Dermis blood vessel endothelial cell (primary cell): ENCODE measurements at regions not wholly inside any gene's neighbourhood (a gene's known extent, or its start where the extent isn't known, plus 50 kb on each side); places are given as distances from the start of the nearest gene placed in this dataset.
A peak's percentile ranks its signal among the peaks of the same experiment; 100 is the strongest.
"Not testable (repeated sequence)": the region's sequence is repeated elsewhere in the genome, so short reads cannot be mapped to it uniquely, and the experiment has no call there.

ENCODE experiments used
- DNase-seq: peaks from one replicate; pipeline ENCODE4 v3.0.0; 2010

DNA sequence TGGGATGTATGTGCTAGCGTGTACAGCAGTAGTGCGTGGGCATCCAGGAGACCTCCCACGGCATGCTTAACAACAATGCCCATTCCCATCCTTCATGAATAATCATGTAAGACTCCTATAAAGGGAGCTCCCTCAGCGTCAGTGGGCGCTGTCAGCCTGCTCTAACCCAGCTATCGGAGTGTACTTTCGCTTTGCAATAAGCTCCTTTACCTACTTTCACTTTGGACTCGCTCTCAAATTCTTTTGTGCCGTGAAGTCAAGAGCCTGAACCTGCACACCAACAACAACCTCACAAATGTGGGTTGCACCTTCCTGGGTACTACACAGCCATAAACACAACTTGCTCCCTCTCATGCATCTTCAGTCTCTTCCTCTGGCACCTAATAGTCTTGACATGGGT, 114.8 kb upstream of the PAXBP1 start:
- DNase-seq = no peak

GRCh38 chr21:32887026-32887425, 115.5 kb upstream of the PAXBP1 start:
- DNase-seq = no peak

DNA sequence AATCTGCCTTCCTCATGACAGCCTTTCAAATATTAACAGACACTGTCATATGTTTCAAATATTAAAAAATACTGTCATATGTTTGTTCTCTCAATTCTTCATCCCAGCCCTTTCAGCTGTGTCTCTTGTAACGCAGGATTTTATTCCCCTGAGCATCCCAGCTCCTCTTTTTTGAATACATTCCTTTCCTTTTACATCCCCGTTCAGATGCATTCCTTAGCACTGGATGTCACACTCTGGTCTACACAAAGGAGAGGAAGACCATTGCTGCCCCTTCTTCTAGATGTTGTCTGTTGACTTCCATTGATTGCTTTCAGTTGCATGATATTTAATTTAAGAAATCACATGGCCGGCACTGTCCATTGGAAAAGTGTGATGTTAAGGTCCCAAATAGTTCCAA, 117.4 kb upstream of the PAXBP1 start:
- no peak for DNase-seq

DNA sequence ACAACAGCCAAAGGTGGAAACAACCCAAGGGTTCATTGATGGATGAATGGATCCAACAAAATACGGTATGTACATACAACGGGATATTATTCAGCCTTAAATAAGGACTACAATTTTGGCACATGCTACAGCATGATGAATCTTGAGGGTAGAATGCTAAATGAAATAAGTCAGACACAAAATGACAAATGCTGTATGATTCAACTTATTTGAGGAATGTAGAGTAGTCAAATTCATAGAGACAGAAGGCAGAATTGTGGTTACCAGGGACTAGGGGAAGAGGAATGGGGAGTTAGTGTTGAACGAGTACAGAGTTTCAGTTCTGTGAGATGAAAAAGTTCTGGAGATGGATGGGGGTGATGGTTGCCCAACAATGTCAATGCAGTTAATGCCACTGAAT, 118.0 kb upstream of the PAXBP1 start:
- no peak for DNase-seq

DNA sequence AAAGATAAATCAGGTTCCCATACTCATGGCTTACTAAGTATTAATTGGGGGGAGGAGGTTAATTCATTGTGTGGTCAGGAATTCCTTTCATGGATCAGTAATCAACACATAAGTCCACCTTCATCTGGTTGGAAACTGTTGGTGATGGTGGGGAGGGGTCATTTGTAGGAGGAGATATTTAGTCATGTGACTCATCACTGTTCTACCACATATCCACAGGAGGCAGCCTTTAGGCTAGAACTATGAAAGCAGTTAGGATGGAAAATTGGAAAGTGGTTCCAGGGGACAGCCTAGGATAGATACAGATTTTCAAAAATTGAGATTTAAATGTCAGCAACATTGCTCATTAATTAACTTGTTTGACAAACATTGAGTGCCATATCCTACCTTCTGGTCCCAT, 122.8 kb upstream of the PAXBP1 start:
- DNase-seq = no peak

DNA sequence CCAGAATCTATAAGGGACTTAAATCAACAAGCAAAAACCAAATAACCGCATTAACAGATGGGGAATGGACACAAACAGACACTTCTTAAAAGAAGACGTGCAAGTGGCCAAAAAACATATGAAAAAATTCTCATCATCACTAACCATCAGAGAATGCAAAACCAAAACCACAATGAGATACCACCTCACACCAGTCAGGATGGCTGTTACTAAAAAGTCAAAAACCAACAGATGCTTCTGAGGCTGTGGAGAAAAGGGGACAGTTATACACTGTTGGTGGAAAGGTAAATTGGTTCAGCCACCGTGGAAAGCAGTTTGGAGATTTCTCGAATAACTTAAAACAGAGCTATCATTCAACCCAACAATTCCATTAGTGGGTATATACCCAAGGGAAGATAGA, 124.9 kb upstream of the OLIG2 start:
- DNase-seq = no peak

- DNase-seq = no peak
Measured at GRCh38 chr21:32907521-32907920, 118.2 kb upstream of the OLIG2 start.

- DNase-seq = no peak
Measured at GRCh38 chr21:32908534-32908933, 117.2 kb upstream of the OLIG2 start.

- no peak for DNase-seq
Measured at GRCh38 chr21:32909393-32909792, 116.3 kb upstream of the OLIG2 start.

DNA sequence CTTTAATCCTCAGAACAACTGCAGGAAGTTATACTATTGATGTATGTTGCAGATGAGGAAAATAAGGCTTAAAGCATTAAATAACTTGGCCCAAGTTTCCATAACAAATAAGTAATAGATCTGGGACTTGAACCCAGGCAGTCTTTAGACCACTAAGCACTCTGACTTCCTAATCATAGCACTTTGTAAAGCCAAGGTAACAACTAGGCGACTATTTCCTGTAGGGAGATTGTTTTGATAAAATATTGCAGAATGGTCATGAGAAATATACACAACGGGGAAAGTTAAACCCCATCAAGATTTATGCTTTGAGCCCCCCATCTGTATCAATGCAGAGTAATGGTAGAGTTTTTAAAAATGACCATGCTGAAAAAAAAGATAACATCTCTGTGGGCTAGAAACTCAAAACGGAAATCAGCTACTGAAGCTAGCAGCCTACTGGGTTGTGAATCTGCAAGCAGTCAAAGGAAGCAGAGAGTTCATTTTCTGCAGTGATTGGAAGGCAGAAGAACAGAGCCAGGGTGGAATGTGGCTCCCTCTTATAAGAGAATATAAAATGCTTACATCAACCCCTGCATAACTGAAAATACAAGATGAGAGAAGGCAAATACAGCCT, 111.2 kb upstream of the OLIG2 start:
- no peak for DNase-seq

GRCh38 chr21:32915099-32915498, 110.6 kb upstream of the OLIG2 start:
- DNase-seq = no peak

- no peak for DNase-seq
Measured at GRCh38 chr21:32916088-32916487, 109.6 kb upstream of the OLIG2 start.

GRCh38 chr21:32916522-32917099, 109.1 kb upstream of the OLIG2 start:
- no peak for DNase-seq

- DNase-seq = no peak
Measured at GRCh38 chr21:32917362-32918135, 108.2 kb upstream of the OLIG2 start.

- no peak for DNase-seq
Measured at GRCh38 chr21:32918478-32919120, 107.1 kb upstream of the OLIG2 start.

DNA sequence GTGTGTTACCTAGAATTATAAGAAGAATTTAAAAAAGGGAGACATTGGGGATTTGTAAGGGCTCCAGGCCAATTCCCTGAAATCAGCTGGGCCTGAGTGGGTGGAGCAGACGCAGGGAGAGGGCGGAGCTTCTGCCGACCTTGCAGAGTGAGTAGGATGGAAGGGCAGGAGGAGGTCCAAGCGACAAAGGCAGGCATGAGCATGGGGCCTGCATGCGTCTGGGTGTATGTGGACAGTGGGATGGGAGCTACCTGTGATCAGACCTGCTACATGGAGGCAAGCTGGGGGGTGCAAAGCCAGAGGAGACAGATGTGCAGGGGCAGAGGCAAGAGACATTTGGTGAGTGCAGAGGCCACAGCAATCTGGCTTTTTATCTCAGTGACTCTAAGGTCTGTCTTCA, 105.3 kb upstream of the OLIG2 start:
- DNase-seq = no peak

GRCh38 chr21:32921632-32922230, 104.0 kb upstream of the OLIG2 start:
- DNase-seq = peak; percentile 55

- no peak for DNase-seq
Measured at GRCh38 chr21:32925098-32925497, 100.6 kb upstream of the OLIG2 start.

- DNase-seq = no peak
Measured at GRCh38 chr21:32929633-32930038, 96.1 kb upstream of the OLIG2 start.

- no peak for DNase-seq
Measured at GRCh38 chr21:32930673-32931072, 95.1 kb upstream of the OLIG2 start.

DNA sequence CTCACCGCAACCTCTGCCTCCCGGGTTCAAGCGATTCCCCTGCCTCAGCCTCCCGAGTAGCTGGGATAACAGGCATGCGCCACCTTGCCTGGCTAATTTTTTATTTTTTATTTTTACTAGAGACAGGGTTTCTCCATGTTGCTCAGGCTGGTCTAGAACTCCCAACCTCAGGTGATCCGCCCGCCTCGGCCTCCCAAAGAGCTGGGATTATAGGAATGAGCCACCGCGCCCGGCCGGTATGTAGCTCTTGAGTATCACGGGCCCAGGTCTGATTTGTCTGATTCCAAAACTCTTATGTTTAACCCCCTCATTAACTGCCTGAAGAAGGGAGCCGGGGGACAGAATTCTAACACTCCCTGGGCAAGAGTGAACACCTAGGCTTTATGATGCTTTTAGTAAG, 91.7 kb upstream of the OLIG2 start:
- DNase-seq = not testable (repeated sequence)

- DNase-seq = no peak
Measured at GRCh38 chr21:32934829-32935228, 90.9 kb upstream of the OLIG2 start.
